DOHH2 (cell line): ENCODE measurements at regions not wholly inside any gene's neighbourhood (a gene's known extent, or its start where the extent isn't known, plus 50 kb on each side); places are given as distances from the start of the nearest gene placed in this dataset.

Experiments
- CTCF ChIP-seq: fragments of 200-600 bp; sonication (generic); IDR thresholded peaks from one replicate; pipeline ENCODE4 v1.5.1; 2014; ENCODE audit warnings: antibody characterized with exemption, mild to moderate bottlenecking, low read depth, low read length; ENCODE audit not compliant: poor library complexity, severe bottlenecking
- EZH2phosphoT487 ChIP-seq: fragments of 200-600 bp; sonication (generic); IDR thresholded peaks from 2 replicates; pipeline ENCODE4 v1.6.1; 2017; ENCODE audit warnings: borderline replicate concordance, mild to moderate bottlenecking, antibody characterized with exemption, low read length, moderate library complexity, mixed read lengths

- no peak for TF ChIP-seq CTCF
- no peak for TF ChIP-seq EZH2phosphoT487
Measured at GRCh38 chr6:86502497-86502896, 434.8 kb upstream of the HTR1E start.
